Activated T-helper 1 cell treated with anti-CD3 and anti-CD28 coated beads, Interleukin-2, amount 50 U/mL, for 16 hours (primary cell): ENCODE measurements at regions not wholly inside any gene's neighbourhood (a gene's known extent, or its start where the extent isn't known, plus 50 kb on each side); places are given as distances from the start of the nearest gene placed in this dataset.

Experiments
- DNase-seq, 2 donors: peaks; one replicate each; pipeline ENCODE4 v3.0.0-alpha.2; 2020; ENCODE audit warnings: low read depth in 1 of 2, low spot score in 1 of 2

DNA sequence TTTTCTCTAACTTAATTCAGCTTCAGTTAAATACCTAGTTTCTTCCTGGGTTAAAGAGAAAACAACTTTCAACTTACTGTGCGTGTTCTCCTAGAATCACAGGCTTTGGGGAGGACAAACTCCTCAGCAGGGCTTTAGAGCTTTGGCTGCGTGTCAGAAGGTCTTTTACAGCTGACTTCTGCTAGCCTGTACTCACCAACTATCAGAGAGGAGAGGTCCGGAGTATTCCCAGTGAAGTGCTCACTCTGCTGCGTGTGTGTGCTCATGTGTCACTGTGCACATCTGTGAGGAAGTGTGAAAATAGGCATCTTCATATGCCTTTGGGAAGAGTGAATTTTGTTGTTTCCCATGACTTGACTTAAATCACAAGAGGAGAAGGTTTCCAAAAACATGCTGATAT is 423.2 kb upstream of the SGCD start:
- DNase-seq = no peak

DNA sequence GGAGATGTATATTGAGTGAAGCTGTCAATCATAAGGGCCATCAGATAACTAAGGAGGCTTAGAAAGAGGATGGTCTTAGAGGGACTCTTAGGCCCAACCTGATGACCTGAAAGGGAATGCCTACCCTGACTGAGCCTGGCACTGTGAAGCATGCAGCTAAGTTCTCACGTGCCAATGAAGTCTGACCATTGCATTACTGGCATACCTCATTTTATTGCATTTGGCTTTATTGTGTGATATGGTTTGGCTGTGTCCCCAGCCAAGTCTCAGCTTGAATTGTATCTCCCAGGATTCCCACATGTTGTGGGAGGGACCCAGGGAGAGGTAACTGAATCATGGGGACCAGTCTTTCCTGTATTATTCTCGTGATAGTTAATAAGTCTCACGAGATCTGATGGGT is 421.6 kb upstream of the SGCD start:
- no peak for DNase-seq

DNA sequence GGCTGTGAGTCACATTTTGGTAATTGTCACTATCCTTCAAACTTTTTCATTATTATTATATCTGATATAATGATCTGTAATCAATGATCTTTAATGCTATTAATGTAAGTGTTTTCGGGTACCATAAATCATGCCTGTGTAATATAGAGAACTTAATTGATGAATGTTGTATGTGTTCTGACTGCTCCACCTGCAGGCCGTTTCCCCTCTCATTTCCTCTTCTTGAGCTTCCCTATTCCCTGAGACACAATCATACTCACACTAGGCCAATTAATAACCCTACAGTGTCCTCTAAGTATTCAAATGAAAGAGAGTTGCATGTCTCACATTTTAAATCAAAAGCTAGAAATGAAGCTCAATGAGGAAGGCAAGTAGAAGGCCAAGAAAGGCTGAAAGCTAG is 420.9 kb upstream of the SGCD start:
- no peak for DNase-seq

DNA sequence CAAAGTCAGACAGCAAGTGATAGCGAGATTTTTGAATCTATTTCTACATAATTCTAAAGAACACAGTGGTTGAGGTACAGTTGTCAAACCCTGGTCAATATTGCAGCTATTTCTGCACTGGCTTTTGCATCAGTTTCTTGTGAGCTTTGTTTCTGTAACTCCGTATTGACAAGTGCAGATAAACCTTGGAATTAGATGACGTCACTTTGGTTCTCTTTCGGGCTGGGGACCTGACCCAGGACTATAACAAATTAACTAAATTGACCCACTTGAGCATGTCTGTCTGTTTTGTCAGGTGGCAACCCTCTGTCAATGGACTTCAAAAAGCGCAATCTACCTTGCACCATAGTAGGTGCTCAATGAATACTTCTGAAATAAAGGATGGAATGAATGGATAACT is 418.4 kb upstream of the SGCD start:
- no peak for DNase-seq

DNA sequence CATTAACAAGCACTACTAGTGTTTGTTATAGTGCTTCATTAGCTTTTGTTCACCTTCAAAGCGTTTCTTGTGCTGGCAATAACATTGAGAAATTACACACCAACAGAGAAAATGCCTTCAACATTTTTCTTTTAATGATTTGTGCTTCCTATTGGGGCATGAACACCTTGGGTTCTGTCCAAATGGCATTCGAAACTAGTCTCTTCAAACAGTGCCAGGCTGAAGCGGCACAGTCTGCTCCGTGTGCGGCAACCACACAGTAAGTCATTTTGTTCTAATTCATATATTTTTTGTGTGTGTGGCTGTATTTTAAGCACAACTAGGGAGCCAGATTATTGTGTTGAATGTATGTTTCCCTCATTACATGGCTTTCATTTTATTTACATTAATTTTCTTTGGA is 414.7 kb upstream of the SGCD start:
- no peak for DNase-seq

DNA sequence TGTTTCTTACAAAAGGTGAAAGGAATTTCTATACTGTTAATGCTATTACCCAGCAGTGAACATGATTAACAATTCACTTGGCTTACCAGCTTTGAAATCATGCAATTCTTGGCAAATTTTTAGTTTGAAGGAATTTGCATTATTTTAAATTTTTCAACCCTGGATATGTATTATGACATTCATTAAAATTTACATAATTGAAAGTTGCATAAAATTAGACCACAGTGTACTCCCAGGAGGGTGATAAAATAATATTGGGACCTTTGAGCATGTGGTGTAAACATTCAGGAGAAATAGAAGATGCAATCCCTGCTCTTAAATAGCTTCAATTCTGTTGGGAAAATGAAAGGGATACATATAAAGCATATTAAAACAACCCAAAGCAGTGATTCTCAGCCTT is 412.2 kb upstream of the SGCD start:
- no peak for DNase-seq

DNA sequence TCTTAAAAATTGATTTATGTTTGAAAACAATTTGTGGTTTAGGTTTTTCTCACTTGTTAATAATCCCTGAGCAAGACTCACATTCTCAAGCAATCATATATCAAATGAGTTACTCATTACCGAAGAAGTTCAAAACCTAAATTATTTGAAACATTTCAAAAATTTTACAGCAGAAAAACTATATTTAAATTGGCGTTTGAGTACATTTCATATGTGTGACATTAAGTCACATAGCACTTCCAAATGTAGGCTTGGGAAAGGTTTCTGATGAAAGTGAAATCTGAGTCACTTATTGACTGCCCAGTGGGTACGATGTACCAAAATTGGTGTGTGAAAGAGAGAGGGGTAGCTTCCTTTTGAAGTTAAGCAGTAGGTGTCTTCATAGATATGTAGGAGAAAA is 411.4 kb upstream of the SGCD start:
- no peak for DNase-seq

DNA sequence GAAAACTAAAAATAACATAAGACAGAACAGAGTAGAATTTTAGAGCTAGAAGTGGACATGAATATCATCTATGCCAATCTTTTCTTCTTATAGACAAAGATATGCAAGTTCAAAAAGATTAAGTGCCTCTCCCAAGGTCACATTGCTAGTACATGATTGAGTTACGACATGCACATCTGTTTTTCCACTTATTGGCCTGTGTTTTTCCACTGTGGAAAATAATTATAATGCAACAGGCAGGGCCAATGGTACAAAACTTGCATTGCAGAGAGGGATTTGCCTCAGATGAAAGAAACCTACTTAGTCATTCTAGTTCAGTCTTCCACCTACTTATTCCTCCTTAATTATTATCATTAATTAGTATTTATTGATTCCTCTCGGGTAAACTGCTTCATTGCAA is 407.8 kb upstream of the SGCD start:
- no peak for DNase-seq

DNA sequence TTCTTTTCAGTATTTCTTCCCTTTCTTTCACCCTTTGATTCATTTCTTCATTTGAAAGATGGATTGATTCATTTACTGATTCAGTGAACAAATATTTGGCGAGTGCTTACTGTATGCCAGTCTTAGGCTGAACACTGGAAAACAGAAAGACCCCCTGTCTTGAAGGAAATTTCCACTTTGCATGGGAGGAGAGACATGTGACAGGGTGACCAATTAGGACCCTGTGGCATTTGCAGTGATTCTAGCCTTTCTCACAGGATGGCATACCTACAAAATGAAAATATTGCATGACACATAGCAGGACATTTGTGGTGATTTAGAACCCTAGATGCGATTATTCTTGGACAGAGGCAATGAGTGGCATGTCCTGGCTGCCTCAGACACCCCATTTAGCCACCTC is 407.2 kb upstream of the SGCD start:
- DNase-seq = no peak

DNA sequence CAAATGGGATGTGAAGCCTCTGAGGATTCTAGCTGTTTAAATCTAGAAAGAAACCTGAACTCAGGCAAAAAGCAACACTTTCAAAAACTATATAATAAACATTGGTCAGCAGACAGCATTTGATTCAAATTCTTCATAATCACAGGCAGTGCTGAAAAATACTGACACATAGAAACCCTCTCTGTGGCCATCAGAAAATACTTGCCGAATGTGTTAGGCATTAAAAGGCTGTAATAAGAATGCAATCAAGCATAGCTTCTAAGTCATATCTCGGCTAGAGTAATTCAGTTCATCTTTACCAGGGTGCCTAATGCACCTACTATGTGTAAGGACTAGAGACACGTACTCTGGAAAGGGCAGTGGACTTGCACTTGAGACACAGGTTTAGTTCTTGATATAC is 405.3 kb upstream of the SGCD start:
- no peak for DNase-seq

DNA sequence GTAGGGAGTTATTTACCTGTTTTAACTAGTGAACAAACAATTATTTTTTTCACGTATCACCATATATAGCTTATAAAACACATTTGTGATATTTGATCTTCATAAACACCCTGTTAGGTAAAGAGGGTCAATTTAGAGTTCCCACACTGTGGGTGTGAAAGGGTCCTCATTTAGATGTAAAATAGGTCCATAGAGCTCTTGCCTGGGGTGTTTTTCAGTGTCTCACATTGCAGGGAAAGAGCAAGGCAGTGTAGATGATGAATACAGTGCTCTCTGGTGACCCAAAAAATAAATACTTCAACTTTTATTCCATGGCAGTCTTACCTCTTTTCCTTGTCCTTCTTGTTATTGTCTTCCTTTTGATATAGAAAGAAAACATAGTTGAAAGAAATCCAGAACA is 403.2 kb upstream of the SGCD start:
- DNase-seq = no peak

DNA sequence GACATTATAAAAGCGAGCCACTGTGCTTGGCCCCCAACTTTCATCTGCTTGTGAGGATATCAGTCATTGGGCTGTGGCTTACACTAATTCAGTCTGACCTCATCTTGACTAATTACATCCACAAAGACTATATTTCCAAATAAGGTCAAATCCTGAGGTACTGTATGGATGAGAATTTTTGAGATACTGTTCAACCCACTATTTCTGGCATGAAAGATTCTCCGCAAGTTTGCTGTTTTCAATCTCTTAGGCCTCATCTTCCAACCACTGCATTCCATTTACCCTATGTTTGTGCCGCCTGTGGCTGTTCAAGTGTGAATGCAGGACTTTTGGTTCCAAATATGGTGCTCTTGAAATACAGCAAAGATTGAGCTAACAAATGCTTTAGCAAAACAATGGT is 400.9 kb upstream of the SGCD start:
- no peak for DNase-seq

DNA sequence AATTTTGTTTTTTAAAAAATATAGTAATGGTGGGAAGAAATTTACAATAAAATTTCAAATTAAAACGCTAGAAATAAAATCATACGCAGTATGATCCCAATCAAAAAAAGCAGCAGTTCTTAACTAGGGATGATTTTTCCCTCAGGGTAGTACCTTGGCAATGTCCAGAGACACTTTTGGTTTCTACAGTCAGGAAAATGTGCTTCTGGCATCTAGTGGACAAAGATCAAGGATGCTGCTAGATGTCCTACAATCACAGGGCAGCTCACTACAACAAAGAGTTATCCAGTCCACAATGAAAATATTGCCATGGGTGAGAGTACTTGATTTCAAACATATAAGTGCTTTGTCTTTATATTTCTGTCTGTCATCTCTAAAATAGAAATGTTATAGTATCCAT is 400.2 kb upstream of the SGCD start:
- DNase-seq = no peak

DNA sequence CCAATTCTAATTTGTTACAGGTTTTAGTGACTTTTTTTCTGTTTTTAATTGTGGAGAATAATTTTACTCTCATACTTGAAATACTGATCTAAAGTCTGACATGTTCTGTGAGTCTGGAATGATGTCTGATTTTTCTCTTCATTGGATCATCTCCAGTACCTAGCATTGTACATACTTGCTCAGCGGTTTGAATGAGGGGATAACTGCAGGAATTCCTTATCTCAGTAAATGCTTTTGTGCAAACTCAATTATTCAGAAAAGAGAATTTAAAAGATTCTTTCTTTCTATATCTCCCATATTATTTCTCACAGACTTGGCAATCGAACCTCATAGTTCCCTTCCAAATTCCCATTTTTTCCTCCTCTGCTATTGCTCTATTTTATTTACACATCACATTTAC is 397.9 kb upstream of the SGCD start:
- DNase-seq = no peak

DNA sequence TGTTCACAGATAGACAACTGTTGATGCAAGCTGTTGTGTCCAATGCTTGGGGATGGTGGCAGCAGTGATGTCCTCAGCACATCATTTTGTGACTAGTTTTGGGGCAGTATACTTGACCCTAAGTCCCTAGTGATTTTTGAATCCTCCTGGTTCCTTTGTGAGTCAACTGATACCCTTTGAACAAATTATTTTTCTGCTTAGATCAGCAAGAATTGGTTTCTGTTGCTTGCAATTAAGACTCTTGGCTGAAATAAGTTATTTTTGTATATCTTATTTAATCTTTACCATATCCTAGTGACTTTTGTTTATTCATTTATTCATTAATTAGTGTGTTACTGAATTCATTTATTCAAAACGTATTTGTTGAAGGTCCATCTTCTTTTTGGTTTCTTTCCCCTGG is 392.0 kb upstream of the SGCD start:
- no peak for DNase-seq

DNA sequence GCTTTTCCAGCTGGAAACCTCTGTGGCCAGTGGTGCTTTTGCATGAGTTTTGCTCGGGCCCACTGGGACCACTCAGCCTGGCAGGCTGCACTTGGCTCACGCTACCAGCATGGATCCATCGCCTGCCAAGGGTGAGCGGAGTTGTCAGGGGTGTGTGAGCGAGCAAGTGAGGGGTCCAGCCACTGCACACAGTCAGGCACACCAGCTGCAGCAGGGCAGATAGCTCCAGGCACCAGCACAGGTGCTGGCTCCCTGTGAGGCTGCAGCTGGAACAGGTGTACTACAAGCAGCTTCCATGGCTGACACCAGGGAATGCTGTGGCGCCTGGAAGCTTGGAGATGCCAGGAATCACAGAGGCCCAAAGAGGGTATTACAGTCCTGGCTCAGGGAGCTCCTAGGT is 391.2 kb upstream of the SGCD start:
- DNase-seq = no peak

DNA sequence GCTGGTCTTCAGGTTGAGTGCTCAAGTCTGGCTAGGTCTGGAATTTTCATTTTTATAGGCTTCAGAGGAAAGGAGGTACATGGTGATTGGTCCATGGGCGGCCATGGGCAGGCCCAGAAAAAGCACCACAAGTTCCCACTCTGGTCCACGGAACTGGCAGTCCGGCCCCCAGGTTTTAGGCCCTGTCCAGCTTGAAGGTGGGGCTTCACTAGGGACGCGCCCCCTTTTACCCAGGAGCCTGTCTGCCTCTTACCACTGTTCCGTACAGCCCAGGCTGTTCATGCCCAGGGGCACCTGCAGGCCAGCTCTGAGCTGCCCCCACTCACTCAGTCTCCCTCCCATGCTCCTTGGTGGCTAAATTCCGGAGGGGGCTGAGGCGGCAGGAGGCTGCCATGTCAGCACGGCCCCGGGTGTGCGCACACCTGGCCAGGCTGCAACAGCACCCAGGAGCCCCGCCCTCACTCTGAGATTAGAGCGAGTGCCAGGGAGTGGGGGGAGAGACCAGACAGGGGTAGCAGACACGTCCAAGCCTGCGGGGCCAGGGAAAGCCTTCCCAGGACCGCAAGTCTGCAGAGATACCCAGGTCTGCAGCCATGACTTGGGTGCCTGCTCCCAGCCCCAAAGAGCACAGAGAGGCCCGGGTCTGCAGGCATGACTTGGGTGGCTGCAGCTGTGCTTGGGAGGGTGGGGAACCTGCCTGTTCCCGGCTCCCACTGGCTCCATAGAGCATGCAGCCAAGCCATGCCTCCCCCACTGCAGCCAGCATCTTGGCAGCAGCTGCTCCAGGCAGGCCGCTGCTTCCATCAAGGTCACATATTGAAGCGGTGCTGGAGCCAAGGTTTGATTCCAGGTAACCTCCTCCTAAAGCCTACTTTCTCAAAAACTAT is 390.2 kb upstream of the SGCD start:
- no peak for DNase-seq

DNA sequence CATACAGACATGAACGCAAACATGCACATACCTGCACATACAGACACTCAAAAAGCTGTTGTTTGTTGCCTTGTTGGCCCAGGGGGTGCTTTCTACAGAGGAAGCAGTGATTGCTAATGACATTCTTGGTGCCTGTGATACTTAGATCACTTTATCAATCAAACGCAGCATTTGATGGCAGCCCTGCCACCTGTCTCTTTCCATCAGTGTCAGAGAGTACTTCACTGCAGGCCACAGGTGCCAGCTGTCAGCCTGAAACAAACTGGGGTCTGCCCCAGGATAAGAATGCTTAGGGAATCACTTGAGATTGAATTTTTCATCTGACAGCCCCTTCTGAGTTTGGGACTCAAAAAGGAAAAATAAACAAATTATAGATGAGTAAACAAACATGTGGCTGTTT is 388.9 kb upstream of the SGCD start:
- DNase-seq = no peak

DNA sequence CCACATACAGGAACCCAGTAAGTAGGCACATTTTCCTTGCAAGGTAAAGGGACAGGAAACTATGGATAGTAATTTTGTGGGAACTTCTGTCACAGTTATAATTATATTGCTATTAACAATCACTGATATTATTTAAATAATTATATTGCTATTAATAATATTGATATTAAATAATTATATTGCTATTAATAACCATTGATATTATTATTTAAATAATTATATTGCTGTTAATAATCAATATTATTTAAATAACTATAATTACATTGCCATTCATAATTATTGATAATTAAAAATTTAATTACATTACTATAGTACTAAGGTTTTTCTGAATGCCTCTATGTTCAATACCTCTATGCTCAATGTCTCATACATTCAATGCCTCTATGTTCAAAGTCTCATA is 385.6 kb upstream of the SGCD start:
- no peak for DNase-seq

DNA sequence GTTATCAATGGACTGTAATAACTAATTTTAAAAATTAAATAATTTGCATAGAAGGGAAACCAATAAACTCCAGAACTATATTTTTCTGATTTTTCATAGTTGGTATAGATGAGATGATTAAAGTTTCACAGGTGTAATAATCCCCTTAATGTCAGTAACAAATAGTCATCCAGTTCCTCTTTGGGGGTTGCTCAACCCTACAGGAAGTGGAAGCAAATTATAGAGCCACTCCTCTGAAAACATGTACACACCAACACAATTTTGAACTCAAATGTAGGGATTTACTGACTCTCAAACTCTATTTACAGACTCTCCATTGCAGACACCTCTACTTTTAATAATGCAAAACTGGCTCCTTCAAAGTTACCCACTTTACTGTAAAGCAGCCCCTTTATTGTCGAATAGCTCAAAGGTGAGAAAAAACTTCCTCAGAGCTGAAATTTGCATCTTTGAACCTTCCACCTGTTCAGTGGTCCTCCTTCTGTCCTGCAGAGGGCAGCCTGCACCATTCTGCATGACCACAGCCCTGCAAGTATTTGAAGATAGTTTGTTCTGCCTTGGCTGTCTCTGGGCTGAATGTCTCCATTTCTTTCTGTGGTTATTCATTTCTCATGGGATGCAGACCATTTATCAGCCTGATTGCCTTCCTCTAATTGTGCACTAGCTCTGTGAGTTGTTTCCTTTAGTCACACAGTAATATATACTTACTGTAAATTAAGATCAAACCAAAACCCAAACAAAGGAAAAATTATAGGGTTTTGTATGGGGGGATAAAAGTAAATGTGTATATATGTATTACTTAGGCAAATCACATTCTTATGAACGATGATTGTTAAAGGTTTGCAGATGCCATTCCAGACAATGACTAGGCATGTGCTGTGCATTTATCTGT is 383.2 kb upstream of the SGCD start:
- DNase-seq = no peak

DNA sequence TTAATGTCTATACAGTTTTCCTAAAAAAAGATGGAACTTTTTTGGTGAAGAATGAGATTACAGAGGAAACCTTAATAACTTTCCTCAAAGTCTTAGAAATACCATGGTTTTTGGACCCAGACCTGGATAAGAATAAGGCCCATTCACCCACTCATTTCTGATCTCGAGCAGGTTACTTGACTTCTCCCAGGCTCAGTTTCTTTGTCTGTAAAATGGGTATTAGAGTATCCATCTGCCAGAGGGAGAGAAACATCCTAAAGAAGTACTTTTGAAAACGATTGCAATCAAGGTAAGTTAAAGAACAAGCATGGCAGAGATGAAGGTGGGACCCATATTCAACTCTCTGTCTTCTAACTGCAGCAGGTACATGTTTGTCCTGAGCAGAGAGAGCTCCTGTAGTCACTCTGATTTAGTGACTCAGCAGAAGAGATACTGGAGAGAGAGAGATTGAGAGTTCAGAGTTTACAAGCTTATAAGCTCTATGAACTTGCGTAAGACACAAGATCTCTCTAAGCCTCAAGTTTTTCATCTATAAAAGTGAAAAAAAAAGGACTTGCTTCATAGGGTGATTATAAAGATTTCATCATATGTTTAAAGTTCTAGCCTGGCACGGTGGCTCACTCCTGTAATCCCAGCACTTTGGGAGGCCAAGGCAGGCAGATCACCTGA is 379.4 kb upstream of the SGCD start:
- no peak for DNase-seq

DNA sequence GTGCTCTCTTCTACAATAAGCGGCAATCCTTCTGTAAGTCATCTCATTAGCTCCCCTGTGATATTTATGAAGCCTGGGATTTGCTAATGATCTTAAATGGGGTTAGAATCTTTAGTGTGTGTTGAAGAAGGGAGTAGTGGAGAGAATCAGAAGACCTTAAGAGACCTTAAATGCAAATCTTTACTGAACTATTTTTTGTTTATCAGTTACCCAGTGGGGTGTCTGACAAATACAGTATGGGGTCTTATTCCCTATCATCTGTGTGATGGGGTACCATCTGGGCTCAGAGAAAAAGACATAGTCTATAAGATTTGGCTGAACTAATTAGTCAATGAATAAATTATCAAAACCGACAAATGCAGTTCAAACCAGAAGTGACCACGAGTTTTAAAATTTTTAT is 378.4 kb upstream of the SGCD start:
- no peak for DNase-seq
